WTC11 (cell line): ENCODE measurements at regions not wholly inside any gene's neighbourhood (a gene's known extent, or its start where the extent isn't known, plus 50 kb on each side); places are given as distances from the start of the nearest gene placed in this dataset.
"Not testable (repeated sequence)": the region's sequence is repeated elsewhere in the genome, so short reads cannot be mapped to it uniquely, and the experiment has no call there.

Experiments used
- ATAC-seq: fragments of 200-7000 bp; cut with Tn5 transposase; 2 replicates; pipeline ENCODE4 v1.10.0; 2021; ENCODE audit warnings: mild to moderate bottlenecking, moderate library complexity
- CTCF ChIA-PET: fragments of 300-600 bp; sonication (Branson Sonifier 250); formaldehyde crosslinking; loops from one replicate; lab custom pipeline; 2021; ENCODE audit warnings: antibody characterized with exemption; lab: Charles Lee
- POLR2A ChIA-PET: fragments of 350-600 bp; sonication (Branson Sonifier 250); formaldehyde crosslinking; loops from one replicate; lab custom pipeline; 2021; ENCODE audit warnings: antibody characterized with exemption; lab: Charles Lee
- DNase-seq: peaks from one replicate; pipeline ENCODE4 v3.0.0; 2021; ENCODE audit warnings: low spot score
- H3K27ac Mint-ChIP-seq: 2 replicates; pipeline ENCODE4 v1.8.0; 2021; ENCODE audit warnings: mixed read lengths
- H3K27me3 Mint-ChIP-seq: 2 replicates; pipeline ENCODE4 v1.8.0; 2021; ENCODE audit warnings: low read depth, mild to moderate bottlenecking, moderate library complexity, mixed read lengths
- H3K36me3 Mint-ChIP-seq: 2 replicates; pipeline ENCODE4 v1.8.0; 2021; ENCODE audit warnings: mixed read lengths
- H3K4me1 Mint-ChIP-seq: 2 replicates; pipeline ENCODE4 v1.8.0; 2022; ENCODE audit warnings: mixed read lengths
- H3K4me3 Mint-ChIP-seq: 2 replicates; pipeline ENCODE4 v1.8.0; 2021; ENCODE audit warnings: mild to moderate bottlenecking, moderate library complexity, mixed read lengths
- H3K9me3 Mint-ChIP-seq: 2 replicates; pipeline ENCODE4 v1.8.0; 2021; ENCODE audit warnings: mixed read lengths
- ATF1 ChIP-seq: sonication (generic); formaldehyde crosslinking; IDR thresholded peaks from 2 replicates; pipeline ENCODE4 v1.8.1; 2023; ENCODE audit warnings: mild to moderate bottlenecking, moderate library complexity, missing genetic modification reagents
- EMX1 ChIP-seq: fragments of 250-450 bp; sonication (Bioruptor Pico); IDR thresholded peaks from 2 replicates; pipeline ENCODE4 v1.8.0; 2021; ENCODE audit warnings: mild to moderate bottlenecking
- FOXP1 ChIP-seq: sonication (generic); formaldehyde crosslinking; IDR thresholded peaks from 2 replicates; pipeline ENCODE4 v1.8.0; 2022; ENCODE audit warnings: missing genetic modification reagents, mild to moderate bottlenecking, moderate library complexity, borderline replicate concordance
- KAT7 ChIP-seq: sonication (generic); formaldehyde crosslinking; IDR thresholded peaks from 2 replicates; pipeline ENCODE4 v1.8.1; 2023; ENCODE audit warnings: missing genetic modification reagents, mild to moderate bottlenecking, borderline replicate concordance
- NFATC4 ChIP-seq: fragments of 250-450 bp; sonication (Bioruptor Pico); IDR thresholded peaks from 2 replicates; pipeline ENCODE4 v1.9.0; 2021; ENCODE audit warnings: mild to moderate bottlenecking
- RELA ChIP-seq: sonication (generic); formaldehyde crosslinking; IDR thresholded peaks from 2 replicates; pipeline ENCODE4 v1.8.1; 2022; ENCODE audit warnings: missing genetic modification reagents, mild to moderate bottlenecking, borderline replicate concordance
- SMAD3 ChIP-seq: sonication (generic); formaldehyde crosslinking; IDR thresholded peaks from 2 replicates; pipeline ENCODE4 v1.8.0; 2022; ENCODE audit warnings: missing genetic modification reagents, mild to moderate bottlenecking, borderline replicate concordance
- SMAD4 ChIP-seq: sonication (generic); formaldehyde crosslinking; IDR thresholded peaks from 2 replicates; pipeline ENCODE4 v1.8.0; 2022; ENCODE audit warnings: mild to moderate bottlenecking, missing genetic modification reagents
- ZBTB21 ChIP-seq: sonication (generic); formaldehyde crosslinking; IDR thresholded peaks from 2 replicates; pipeline ENCODE4 v1.8.1; 2023; ENCODE audit warnings: mild to moderate bottlenecking, missing genetic modification reagents, borderline replicate concordance
- ZNF219 ChIP-seq: sonication (generic); formaldehyde crosslinking; IDR thresholded peaks from 2 replicates; pipeline ENCODE4 v1.8.0; 2023; ENCODE audit warnings: missing genetic modification reagents, mild to moderate bottlenecking, borderline replicate concordance
- ZNF263 ChIP-seq: sonication (generic); formaldehyde crosslinking; IDR thresholded peaks from 2 replicates; pipeline ENCODE4 v1.8.1; 2022; ENCODE audit warnings: low read depth, mild to moderate bottlenecking, moderate library complexity, missing genetic modification reagents
- ZNF671 ChIP-seq: fragments of 250-450 bp; sonication (Bioruptor Pico); IDR thresholded peaks from 2 replicates; pipeline ENCODE4 v1.8.0; 2021; ENCODE audit warnings: mild to moderate bottlenecking
- TF ChIP-seq, protein P1 (sequence below): sonication (generic); formaldehyde crosslinking; IDR thresholded peaks from 2 replicates; pipeline ENCODE4 v1.8.0; 2022; ENCODE audit warnings: missing genetic modification reagents
- TF ChIP-seq, protein P2 (sequence below): fragments of 200-600 bp; IDR thresholded peaks from 2 replicates; pipeline ENCODE4 v1.8.0; 2022; ENCODE audit warnings: antibody characterized with exemption
- TF ChIP-seq, protein P3 (sequence below): sonication (generic); formaldehyde crosslinking; conservative IDR thresholded peaks from 2 replicates; pipeline ENCODE4 v1.8.1; 2023; ENCODE audit warnings: mild to moderate bottlenecking, low read depth, missing genetic modification reagents, moderate library complexity
- TF ChIP-seq, protein P4 (sequence below): sonication (generic); formaldehyde crosslinking; IDR thresholded peaks from 2 replicates; pipeline ENCODE4 v1.8.0; 2022; ENCODE audit warnings: mild to moderate bottlenecking, missing genetic modification reagents
- TF ChIP-seq, protein P5 (sequence below): sonication (generic); formaldehyde crosslinking; IDR thresholded peaks from 2 replicates; pipeline ENCODE4 v1.8.1; 2022; ENCODE audit warnings: mild to moderate bottlenecking, missing genetic modification reagents, moderate library complexity, borderline replicate concordance
- TF ChIP-seq, protein P6 (sequence below): sonication (generic); formaldehyde crosslinking; IDR thresholded peaks from 2 replicates; pipeline ENCODE4 v1.8.1; 2022; ENCODE audit warnings: low read depth, missing genetic modification reagents, borderline replicate concordance
- TF ChIP-seq, protein P7 (sequence below): sonication (generic); formaldehyde crosslinking; IDR thresholded peaks from 2 replicates; pipeline ENCODE4 v1.8.0; 2023; ENCODE audit warnings: missing genetic modification reagents

DNA sequence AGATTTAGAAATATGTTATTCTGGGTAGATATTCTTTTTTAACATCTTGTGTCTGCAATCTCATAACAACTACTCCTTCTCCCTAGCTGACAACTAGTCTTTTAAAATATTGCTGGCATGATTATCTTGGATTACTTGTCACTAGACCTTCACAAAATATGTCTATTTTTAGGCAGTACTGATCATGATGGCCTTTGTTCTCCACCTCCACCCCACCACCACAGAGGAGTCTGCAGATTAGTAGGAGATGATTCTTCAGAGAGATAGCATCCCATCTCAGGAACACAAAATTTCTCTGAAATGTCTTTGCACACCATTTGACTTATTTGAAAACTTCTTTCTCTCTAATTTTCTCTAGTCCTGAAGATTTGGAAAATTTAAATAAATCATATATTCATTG lies 338.1 kb upstream of the SPHKAP start (continued):
- TF ChIP-seq SMAD4 (CRISPR knock-in tag): no peak
- TF ChIP-seq ZNF671 (CRISPR knock-in tag): no peak
- TF ChIP-seq FOXP1: no peak
- TF ChIP-seq, protein P1, sequence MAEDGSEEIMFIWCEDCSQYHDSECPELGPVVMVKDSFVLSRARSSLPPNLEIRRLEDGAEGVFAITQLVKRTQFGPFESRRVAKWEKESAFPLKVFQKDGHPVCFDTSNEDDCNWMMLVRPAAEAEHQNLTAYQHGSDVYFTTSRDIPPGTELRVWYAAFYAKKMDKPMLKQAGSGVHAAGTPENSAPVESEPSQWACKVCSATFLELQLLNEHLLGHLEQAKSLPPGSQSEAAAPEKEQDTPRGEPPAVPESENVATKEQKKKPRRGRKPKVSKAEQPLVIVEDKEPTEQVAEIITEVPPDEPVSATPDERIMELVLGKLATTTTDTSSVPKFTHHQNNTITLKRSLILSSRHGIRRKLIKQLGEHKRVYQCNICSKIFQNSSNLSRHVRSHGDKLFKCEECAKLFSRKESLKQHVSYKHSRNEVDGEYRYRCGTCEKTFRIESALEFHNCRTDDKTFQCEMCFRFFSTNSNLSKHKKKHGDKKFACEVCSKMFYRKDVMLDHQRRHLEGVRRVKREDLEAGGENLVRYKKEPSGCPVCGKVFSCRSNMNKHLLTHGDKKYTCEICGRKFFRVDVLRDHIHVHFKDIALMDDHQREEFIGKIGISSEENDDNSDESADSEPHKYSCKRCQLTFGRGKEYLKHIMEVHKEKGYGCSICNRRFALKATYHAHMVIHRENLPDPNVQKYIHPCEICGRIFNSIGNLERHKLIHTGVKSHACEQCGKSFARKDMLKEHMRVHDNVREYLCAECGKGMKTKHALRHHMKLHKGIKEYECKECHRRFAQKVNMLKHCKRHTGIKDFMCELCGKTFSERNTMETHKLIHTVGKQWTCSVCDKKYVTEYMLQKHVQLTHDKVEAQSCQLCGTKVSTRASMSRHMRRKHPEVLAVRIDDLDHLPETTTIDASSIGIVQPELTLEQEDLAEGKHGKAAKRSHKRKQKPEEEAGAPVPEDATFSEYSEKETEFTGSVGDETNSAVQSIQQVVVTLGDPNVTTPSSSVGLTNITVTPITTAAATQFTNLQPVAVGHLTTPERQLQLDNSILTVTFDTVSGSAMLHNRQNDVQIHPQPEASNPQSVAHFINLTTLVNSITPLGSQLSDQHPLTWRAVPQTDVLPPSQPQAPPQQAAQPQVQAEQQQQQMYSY: no peak
- TF ChIP-seq, protein P2, sequence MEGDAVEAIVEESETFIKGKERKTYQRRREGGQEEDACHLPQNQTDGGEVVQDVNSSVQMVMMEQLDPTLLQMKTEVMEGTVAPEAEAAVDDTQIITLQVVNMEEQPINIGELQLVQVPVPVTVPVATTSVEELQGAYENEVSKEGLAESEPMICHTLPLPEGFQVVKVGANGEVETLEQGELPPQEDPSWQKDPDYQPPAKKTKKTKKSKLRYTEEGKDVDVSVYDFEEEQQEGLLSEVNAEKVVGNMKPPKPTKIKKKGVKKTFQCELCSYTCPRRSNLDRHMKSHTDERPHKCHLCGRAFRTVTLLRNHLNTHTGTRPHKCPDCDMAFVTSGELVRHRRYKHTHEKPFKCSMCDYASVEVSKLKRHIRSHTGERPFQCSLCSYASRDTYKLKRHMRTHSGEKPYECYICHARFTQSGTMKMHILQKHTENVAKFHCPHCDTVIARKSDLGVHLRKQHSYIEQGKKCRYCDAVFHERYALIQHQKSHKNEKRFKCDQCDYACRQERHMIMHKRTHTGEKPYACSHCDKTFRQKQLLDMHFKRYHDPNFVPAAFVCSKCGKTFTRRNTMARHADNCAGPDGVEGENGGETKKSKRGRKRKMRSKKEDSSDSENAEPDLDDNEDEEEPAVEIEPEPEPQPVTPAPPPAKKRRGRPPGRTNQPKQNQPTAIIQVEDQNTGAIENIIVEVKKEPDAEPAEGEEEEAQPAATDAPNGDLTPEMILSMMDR: no peak
- TF ChIP-seq, protein P3, sequence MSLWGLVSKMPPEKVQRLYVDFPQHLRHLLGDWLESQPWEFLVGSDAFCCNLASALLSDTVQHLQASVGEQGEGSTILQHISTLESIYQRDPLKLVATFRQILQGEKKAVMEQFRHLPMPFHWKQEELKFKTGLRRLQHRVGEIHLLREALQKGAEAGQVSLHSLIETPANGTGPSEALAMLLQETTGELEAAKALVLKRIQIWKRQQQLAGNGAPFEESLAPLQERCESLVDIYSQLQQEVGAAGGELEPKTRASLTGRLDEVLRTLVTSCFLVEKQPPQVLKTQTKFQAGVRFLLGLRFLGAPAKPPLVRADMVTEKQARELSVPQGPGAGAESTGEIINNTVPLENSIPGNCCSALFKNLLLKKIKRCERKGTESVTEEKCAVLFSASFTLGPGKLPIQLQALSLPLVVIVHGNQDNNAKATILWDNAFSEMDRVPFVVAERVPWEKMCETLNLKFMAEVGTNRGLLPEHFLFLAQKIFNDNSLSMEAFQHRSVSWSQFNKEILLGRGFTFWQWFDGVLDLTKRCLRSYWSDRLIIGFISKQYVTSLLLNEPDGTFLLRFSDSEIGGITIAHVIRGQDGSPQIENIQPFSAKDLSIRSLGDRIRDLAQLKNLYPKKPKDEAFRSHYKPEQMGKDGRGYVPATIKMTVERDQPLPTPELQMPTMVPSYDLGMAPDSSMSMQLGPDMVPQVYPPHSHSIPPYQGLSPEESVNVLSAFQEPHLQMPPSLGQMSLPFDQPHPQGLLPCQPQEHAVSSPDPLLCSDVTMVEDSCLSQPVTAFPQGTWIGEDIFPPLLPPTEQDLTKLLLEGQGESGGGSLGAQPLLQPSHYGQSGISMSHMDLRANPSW (CRISPR knock-in tag): no peak
- TF ChIP-seq, protein P4, sequence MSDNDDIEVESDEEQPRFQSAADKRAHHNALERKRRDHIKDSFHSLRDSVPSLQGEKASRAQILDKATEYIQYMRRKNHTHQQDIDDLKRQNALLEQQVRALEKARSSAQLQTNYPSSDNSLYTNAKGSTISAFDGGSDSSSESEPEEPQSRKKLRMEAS (CRISPR knock-in tag): no peak
- no peak for TF ChIP-seq NFATC4 (CRISPR knock-in tag)
- TF ChIP-seq, protein P5, sequence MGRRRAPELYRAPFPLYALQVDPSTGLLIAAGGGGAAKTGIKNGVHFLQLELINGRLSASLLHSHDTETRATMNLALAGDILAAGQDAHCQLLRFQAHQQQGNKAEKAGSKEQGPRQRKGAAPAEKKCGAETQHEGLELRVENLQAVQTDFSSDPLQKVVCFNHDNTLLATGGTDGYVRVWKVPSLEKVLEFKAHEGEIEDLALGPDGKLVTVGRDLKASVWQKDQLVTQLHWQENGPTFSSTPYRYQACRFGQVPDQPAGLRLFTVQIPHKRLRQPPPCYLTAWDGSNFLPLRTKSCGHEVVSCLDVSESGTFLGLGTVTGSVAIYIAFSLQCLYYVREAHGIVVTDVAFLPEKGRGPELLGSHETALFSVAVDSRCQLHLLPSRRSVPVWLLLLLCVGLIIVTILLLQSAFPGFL (CRISPR knock-in tag): no peak
- no peak for TF ChIP-seq SMAD3 (CRISPR knock-in tag)
- TF ChIP-seq EMX1: no peak
- no peak for TF ChIP-seq ZBTB21 (CRISPR knock-in tag)

DNA sequence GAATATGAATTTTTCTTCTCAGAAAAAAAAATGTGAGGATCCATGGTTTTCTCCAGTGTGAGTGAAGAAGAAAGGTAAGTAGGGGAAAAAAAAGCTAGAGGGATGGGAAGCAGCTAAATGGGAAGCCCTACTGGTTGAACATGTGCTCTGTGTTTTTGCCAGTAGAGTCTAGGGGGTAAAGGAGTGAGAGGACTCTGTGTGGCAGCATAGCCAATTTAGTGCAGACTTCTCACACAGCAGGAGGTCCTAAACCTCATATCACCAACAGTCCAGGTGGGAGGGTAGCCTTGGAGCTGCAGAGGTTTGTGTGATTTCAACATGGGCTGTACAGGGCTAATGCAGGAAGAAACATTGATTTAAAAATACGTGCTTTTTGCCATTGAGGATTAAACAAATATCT lies 334.5 kb upstream of the SPHKAP start:
- peaks cover 52% of the 10 kb centered on the region for H3K4me1 Mint-ChIP-seq
- 0 out of 2 replicates have a peak overlapping the region, but pooled peaks have one; percentile 33 for H3K4me3 Mint-ChIP-seq
- CTCF ChIA-PET: interaction anchor here (0.5 to 1.1 kb wide), 3 partner anchors 10 to 1065 kb away, joined by 3 to 4 read pairs (median 3); no protein-coding TSS in a partner anchor
- DNase-seq: no peak
- H3K27ac Mint-ChIP-seq: peak overlapping the region; percentile 89; the same call in 1 of the 2 replicates
- POLR2A ChIA-PET: no interaction called here
- peaks cover 18% of the 10 kb centered on the region for H3K36me3 Mint-ChIP-seq
- peak; percentile 57 for ATAC-seq
- no peaks in the 10 kb centered on the region for H3K27me3 Mint-ChIP-seq
- peaks cover 14% of the 10 kb centered on the region for H3K9me3 Mint-ChIP-seq
- TF ChIP-seq SMAD3 (CRISPR knock-in tag) (no peak), ZNF219 (CRISPR knock-in tag) (no peak), ATF1 (CRISPR knock-in tag) (no peak), RELA (CRISPR knock-in tag) (no peak), ZNF263 (CRISPR knock-in tag) (no peak), KAT7 (CRISPR knock-in tag) (no peak)
- TF ChIP-seq, protein P6, sequence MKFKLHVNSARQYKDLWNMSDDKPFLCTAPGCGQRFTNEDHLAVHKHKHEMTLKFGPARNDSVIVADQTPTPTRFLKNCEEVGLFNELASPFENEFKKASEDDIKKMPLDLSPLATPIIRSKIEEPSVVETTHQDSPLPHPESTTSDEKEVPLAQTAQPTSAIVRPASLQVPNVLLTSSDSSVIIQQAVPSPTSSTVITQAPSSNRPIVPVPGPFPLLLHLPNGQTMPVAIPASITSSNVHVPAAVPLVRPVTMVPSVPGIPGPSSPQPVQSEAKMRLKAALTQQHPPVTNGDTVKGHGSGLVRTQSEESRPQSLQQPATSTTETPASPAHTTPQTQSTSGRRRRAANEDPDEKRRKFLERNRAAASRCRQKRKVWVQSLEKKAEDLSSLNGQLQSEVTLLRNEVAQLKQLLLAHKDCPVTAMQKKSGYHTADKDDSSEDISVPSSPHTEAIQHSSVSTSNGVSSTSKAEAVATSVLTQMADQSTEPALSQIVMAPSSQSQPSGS (CRISPR knock-in tag): no peak
- TF ChIP-seq, protein P7, sequence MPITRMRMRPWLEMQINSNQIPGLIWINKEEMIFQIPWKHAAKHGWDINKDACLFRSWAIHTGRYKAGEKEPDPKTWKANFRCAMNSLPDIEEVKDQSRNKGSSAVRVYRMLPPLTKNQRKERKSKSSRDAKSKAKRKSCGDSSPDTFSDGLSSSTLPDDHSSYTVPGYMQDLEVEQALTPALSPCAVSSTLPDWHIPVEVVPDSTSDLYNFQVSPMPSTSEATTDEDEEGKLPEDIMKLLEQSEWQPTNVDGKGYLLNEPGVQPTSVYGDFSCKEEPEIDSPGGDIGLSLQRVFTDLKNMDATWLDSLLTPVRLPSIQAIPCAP: no peak

DNA sequence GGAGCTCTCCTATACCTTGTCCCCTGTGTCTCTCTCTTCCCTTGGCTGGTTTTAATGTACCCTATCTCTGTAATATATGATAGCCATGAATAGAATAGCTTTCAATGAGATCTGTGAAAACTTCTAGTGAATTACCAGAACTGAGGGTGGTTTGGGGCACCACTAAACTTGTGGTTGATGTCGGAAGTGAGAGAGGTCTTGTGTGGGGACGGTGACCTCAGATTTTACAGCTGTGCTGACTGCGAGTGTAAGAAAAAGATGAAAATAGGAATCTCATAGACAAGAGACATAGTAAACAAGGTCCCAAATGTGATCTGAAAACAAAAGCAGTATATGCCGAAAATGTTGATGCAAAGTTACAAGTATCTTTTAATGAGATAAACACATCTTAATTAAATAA lies 332.0 kb upstream of the SPHKAP start:
- H3K27me3 Mint-ChIP-seq, ATAC-seq, POLR2A ChIA-PET, H3K4me3 Mint-ChIP-seq, DNase-seq, CTCF ChIA-PET: not testable (repeated sequence)
- Mint-ChIP-seq H3K9me3 (peaks cover 14% of the 10 kb centered on the region), H3K4me1 (peaks cover 61% of the 10 kb centered on the region), H3K27ac (peak overlapping the region; percentile 17; the same call in 1 of the 2 replicates), H3K36me3 (peaks cover 18% of the 10 kb centered on the region)
